Astrocyte (in vitro differentiated cells and primary cell): ENCODE measurements at regions not wholly inside any gene's neighbourhood (a gene's known extent, or its start where the extent isn't known, plus 50 kb on each side); places are given as distances from the start of the nearest gene placed in this dataset.

Experiments used
- DNase-seq: peaks from one replicate; pipeline ENCODE4 v3.0.0-alpha.2; 2010; ENCODE audit warnings: low read depth
- FAIRE-seq: peaks from 2 replicates; lab custom pipeline; 2011; peaks lifted over from hg19 to GRCh38; lab: Jason Lieb, UNC
- H2AFZ ChIP-seq: 2 replicates; pipeline ENCODE4 v1.6.0; 2012; ENCODE audit warnings: low read depth, low read length, inconsistent platforms
- H3K27ac ChIP-seq: 2 replicates; pipeline ENCODE4 v1.5.1; 2011; ENCODE audit warnings: low read depth, low read length, inconsistent platforms
- H3K27me3 ChIP-seq: 2 replicates; pipeline ENCODE4 v1.6.0; 2011; ENCODE audit warnings: low read length, inconsistent platforms; ENCODE audit not compliant: insufficient read depth
- H3K36me3 ChIP-seq: 2 replicates; pipeline ENCODE4 v1.5.1; 2011; ENCODE audit warnings: low read length, inconsistent platforms; ENCODE audit not compliant: insufficient read depth
- H3K4me1 ChIP-seq: 2 replicates; pipeline ENCODE4 v1.5.1; 2011; ENCODE audit warnings: low read length, inconsistent platforms; ENCODE audit not compliant: insufficient read depth
- H3K4me2 ChIP-seq: 2 replicates; pipeline ENCODE4 v1.6.0; 2012; ENCODE audit warnings: low read length, inconsistent platforms
- H3K4me3 ChIP-seq: 2 replicates; pipeline ENCODE4 v1.5.1; 2011; ENCODE audit warnings: low read depth, mild to moderate bottlenecking, low read length, inconsistent platforms; ENCODE audit not compliant: insufficient read depth
- H3K79me2 ChIP-seq: 2 replicates; pipeline ENCODE4 v1.6.0; 2012; ENCODE audit warnings: mild to moderate bottlenecking, low read length, inconsistent platforms; ENCODE audit not compliant: insufficient read depth
- H3K9ac ChIP-seq: 2 replicates; pipeline ENCODE4 v1.6.0; 2012; ENCODE audit warnings: mild to moderate bottlenecking, low read length, inconsistent platforms
- H3K9me3 ChIP-seq: 2 replicates; pipeline ENCODE4 v1.5.1; 2012; ENCODE audit warnings: low read depth, mild to moderate bottlenecking, low read length, inconsistent platforms; ENCODE audit not compliant: insufficient read depth
- H4K20me1 ChIP-seq: 2 replicates; pipeline ENCODE4 v1.6.0; 2012; ENCODE audit warnings: low read length, inconsistent platforms; ENCODE audit not compliant: insufficient read depth
- H3K27ac Mint-ChIP-seq: one replicate; pipeline ENCODE4 v1.8.0; 2021; ENCODE audit warnings: mild to moderate bottlenecking, mixed read lengths; ENCODE audit not compliant: unreplicated experiment
- H3K27me3 Mint-ChIP-seq: one replicate; pipeline ENCODE4 v1.8.0; 2021; ENCODE audit warnings: low read depth, mixed read lengths; ENCODE audit not compliant: unreplicated experiment
- H3K36me3 Mint-ChIP-seq: one replicate; pipeline ENCODE4 v1.8.0; 2021; ENCODE audit warnings: low read depth, mixed read lengths; ENCODE audit not compliant: unreplicated experiment
- H3K4me1 Mint-ChIP-seq: one replicate; pipeline ENCODE4 v1.8.0; 2021; ENCODE audit warnings: low read depth, mixed read lengths; ENCODE audit not compliant: unreplicated experiment
- H3K4me3 Mint-ChIP-seq: one replicate; pipeline ENCODE4 v1.8.0; 2021; ENCODE audit warnings: mild to moderate bottlenecking, moderate library complexity, mixed read lengths; ENCODE audit not compliant: unreplicated experiment
- H3K9me3 Mint-ChIP-seq: one replicate; pipeline ENCODE4 v1.8.0; 2021; ENCODE audit warnings: mild to moderate bottlenecking, mixed read lengths; ENCODE audit not compliant: unreplicated experiment
- CTCF ChIP-seq: IDR thresholded peaks from 2 replicates; pipeline ENCODE4 v1.5.1; 2011; ENCODE audit warnings: low read depth, mild to moderate bottlenecking, inconsistent platforms, low read length, moderate library complexity; ENCODE audit not compliant: insufficient read depth
- EZH2 ChIP-seq: IDR thresholded peaks from 2 replicates; pipeline ENCODE4 v1.6.1; 2012; ENCODE audit warnings: mild to moderate bottlenecking, low read length, inconsistent platforms; ENCODE audit not compliant: insufficient read depth

GRCh38 chr5:110134963-110135935 is 445.5 kb downstream of the MAN2A1 start:
- Mint-ChIP-seq H3K4me3 (no peak overlapping the region), H3K36me3 (no peaks in the 10 kb centered on the region), H3K27me3 (no peaks in the 10 kb centered on the region), H3K9me3 (peaks cover 10% of the 10 kb centered on the region), H3K4me1 (no peaks in the 10 kb centered on the region), H3K27ac (no peak overlapping the region)
- Histone ChIP-seq H2AFZ (no peak overlapping the region), H3K9ac (no peak overlapping the region), H3K79me2 (no peaks in the 10 kb centered on the region), H3K4me1 (no peaks in the 10 kb centered on the region), H3K36me3 (no peaks in the 10 kb centered on the region), H3K9me3 (no peaks in the 10 kb centered on the region), H4K20me1 (no peaks in the 10 kb centered on the region), H3K4me3 (no peak overlapping the region), H3K27me3 (no peaks in the 10 kb centered on the region), H3K27ac (no peak overlapping the region), H3K4me2 (no peak overlapping the region)
- FAIRE-seq (no peak), DNase-seq (no peak)
- TF ChIP-seq CTCF: no peak
- no peak for TF ChIP-seq EZH2

DNA sequence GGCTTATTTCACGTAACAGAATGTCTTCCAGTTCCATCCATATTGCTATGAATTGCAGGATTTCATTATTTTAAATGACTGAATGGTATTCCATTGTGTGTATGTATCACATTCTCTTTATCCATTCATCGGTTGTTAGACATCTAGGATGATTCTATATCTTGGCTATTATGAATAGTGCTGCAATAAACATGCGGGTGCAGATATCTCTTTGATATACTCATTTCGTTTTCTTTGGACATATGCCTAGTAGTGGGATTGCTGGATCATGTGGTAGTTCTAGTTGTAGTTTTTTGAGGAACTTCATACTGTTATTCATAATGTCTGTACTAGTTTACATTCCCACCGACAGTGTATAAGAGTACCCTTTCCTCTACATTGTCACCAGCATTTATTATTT is 460.5 kb downstream of the MAN2A1 start:
- Mint-ChIP-seq H3K27me3 (no peaks in the 10 kb centered on the region), H3K4me3 (no peak overlapping the region), H3K27ac (no peak overlapping the region), H3K4me1 (no peaks in the 10 kb centered on the region), H3K36me3 (no peaks in the 10 kb centered on the region), H3K9me3 (no peaks in the 10 kb centered on the region)
- no peaks in the 10 kb centered on the region for H3K79me2 ChIP-seq
- H3K27ac ChIP-seq: no peak overlapping the region
- H3K27me3 ChIP-seq: no peaks in the 10 kb centered on the region
- peak overlapping the region; percentile 16 for H3K4me2 ChIP-seq
- no peaks in the 10 kb centered on the region for H3K9me3 ChIP-seq
- TF ChIP-seq EZH2 (no peak), CTCF (no peak)
- no peaks in the 10 kb centered on the region for H3K4me1 ChIP-seq
- no peak overlapping the region for H3K4me3 ChIP-seq
- H3K36me3 ChIP-seq: no peaks in the 10 kb centered on the region
- H2AFZ ChIP-seq: no peak overlapping the region
- H3K9ac ChIP-seq: no peak overlapping the region
- DNase-seq (peak; percentile 77), FAIRE-seq (peak; percentile 74)
- H4K20me1 ChIP-seq: no peaks in the 10 kb centered on the region

DNA sequence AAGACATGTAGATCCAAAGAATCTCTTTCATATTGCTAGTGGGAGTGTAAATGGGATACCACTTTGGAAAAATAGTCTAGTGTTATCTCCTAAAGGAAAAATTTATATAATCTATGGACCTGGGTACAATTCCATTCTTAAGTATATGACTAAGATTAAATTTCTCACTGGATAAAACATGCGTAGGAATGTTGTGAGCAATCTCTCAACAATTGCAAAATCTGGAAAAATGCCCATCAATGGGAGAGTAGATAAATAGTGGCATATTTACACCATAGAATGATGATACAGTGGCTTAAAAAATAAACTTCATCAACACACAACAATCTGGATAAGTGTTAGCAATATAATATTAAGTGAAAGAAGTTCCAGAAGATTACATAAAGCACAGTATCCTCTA is 469.5 kb downstream of the MAN2A1 start:
- H3K9me3 Mint-ChIP-seq: no peaks in the 10 kb centered on the region
- Histone ChIP-seq H3K36me3 (no peaks in the 10 kb centered on the region), H3K4me2 (peak overlapping the region; percentile 34), H4K20me1 (no peaks in the 10 kb centered on the region), H2AFZ (no peak overlapping the region), H3K79me2 (no peaks in the 10 kb centered on the region), H3K9me3 (no peaks in the 10 kb centered on the region), H3K4me3 (no peak overlapping the region), H3K9ac (no peak overlapping the region), H3K27me3 (no peaks in the 10 kb centered on the region), H3K4me1 (peaks cover 7% of the 10 kb centered on the region), H3K27ac (peak overlapping the region; percentile 10)
- TF ChIP-seq CTCF (no peak), EZH2 (no peak)
- peaks cover 8% of the 10 kb centered on the region for H3K4me1 Mint-ChIP-seq
- no peak overlapping the region for H3K27ac Mint-ChIP-seq
- FAIRE-seq (peak; percentile 78), DNase-seq (peak; percentile 74)
- H3K36me3 Mint-ChIP-seq: no peaks in the 10 kb centered on the region
- no peak overlapping the region for H3K4me3 Mint-ChIP-seq
- H3K27me3 Mint-ChIP-seq: no peaks in the 10 kb centered on the region
